HG03175 (cell line): ENCODE measurements at regions not wholly inside any gene's neighbourhood (a gene's known extent, or its start where the extent isn't known, plus 50 kb on each side); places are given as distances from the start of the nearest gene placed in this dataset.
"Not testable (repeated sequence)": the region's sequence is repeated elsewhere in the genome, so short reads cannot be mapped to it uniquely, and the experiment has no call there.

Source experiments
- ATAC-seq: cut with Tn5 transposase; IDR thresholded peaks from one replicate; pipeline ENCODE4 v1.9.1; 2021; ENCODE audit warnings: mild to moderate bottlenecking, moderate library complexity; ENCODE audit not compliant: unreplicated experiment

DNA sequence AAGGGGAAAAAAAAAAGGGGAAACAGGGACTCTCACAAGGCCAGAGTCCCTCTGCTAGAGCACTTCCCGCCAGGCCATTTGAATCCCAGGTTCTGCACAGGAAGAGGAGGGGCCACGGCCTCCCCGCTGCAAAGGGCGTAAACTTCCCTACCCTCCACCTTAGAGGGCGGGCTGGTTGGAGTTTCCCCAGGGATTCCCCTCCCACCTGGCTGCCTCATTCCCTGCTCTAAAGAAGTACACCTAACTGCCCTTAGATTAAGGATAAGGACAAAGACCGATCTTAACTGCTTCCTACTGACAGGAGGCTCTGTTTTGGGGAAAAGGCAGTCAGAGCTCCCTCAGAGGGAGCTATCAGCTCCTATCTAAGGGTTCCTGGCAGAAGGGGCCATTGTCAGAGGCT is 102.0 kb upstream of the ARMC3 start:
- ATAC-seq: no peak

DNA sequence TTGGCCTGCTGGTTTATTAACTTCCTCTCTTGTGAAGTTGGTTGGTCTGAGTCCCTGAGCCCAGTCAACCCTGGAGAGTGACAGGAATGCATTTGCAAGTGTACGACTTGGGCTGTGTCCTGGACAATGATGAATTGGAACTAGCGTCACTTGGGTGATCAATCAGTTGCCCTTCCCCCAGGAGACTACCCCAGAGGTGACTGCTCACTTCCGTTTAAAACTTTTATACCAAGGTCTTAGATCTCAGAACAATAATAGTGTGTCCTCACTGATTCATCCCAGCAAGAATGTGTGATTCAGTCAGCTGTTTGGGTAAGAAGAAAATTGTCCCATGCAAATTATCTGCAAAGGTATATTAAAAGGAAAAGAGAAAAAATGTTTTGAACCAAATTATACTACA is 102.9 kb upstream of the ARMC3 start:
- ATAC-seq: no peak

DNA sequence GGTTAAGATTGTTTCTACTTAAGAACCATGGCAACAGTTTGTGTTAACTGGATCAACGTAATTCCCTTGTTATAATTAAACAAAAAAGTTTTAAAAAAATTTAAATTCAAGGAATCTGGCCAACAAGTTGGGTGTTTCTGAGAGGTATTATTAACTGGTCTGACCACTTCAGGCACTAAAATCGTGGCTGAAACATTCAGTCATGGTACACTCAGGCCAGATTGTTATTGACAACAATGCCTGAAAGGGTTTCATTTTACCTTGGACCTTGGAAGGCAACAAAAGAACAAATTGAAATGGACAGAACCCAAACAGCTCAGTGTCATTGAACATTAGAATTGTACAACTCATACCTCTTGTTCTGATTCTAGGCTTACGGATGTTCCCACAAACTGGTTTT is 103.3 kb upstream of the ARMC3 start:
- ATAC-seq: no peak

DNA sequence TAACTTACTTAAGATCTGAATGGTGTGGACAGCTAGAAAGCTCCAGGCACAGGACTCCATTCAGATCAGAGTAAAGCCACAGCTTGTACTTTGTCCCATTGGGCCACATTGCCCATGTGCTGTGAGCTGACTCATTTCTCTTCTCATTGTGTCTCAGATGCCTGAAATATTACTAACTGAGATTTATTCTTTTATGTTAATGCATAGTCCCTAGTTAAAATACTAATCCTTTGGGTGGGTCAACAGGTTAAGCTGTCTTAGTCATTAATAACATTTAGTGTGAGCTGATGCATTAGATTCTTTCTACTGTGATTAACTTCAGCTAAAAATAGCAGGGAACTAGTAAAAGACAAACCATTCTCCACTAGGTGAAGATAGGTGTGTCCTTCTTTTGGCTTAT is 104.7 kb upstream of the ARMC3 start:
- peak; percentile 87 for ATAC-seq

DNA sequence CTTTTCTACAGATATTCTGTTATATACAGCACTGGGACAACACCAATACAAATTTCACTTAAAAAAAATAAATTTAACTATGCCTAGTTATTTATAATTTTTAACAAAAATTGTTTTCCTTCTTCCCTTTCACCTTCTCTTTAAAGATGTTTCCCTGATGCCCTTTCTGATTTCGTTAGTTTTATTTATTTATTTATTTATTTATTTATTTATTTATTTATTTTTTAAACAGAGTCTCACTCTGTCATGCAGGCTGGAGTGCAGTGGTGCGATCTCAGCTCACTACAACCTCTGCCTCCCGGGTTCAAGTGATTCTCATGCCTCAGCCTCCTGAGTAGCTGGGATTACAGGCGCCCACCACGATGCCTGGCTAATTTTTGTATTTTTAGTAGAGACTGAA is 105.9 kb upstream of the ARMC3 start:
- not testable (repeated sequence) for ATAC-seq

DNA sequence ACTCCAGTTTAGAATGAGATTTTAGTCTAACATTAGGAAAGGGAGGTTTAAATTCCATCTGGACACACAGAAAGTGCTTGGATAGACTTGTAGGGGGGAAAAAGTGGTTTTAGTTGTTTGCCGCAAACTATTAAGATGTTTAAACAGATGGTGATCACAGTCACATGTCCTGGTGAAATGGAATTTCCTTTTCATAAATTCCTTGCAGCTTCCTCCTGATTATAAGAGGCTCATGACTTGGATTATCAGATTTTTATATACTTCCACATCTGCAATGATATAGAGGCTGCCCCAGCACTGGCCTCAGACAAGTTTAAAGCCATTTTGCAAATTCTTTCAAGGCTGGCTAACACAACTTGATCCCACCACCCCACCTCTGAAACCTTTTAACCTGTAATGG is 106.4 kb upstream of the ARMC3 start:
- ATAC-seq: no peak

DNA sequence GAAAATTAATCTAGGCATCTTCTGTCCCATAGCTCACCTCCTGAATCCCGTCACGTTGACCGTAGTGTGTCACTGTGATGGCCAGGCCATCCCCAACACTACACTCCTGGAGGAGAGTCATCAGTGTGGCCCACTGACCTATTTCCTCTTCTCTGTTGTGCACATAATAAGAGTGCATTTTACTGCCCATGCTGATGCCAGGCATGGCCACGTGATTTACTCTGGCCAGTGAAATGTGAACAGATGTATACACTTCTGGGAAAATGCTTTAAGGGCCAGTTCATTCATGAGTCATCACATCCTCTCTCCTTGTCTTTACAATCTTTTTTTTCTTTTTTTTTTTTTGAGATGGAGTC is 101.9 kb upstream of the PIP4K2A start:
- no peak for ATAC-seq

DNA sequence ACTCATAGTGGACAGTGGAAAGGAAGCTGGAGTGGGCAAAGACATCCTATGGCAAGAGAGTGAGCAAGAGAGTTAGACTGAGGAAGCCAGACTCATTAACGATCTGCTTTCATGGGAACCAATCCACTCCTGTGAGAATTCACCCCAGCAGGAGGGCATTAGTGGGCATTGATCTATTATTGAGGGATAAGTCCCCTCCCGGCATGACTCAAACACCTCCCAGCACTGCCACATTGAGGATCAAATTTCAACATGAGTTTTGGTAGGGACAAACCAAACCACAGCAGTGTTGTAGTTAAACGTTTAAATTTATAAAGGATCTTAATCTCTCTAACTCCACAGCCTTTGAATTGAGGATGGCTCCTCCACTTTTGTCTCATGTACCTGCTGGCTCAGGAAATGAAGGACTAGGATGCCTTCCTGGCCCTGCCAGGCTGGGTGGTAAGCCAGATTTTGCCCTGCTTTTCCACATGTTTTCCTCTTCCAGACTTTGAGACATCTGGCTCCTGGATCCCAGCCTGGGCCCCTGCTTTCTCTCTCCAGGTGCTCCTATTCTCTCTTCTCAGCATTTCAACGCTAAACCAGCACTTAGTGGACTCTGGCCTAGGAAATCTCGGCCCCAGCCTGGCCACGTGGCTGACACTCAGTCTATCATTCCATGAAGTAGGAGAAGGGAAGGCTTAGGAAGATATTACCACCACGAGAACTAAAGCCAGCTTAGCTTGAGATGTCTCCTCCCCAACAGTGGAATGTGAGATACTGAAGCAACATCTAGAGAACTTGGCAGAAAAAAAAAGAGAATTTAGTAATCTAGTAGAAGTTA is 96.5 kb upstream of the PIP4K2A start:
- no peak for ATAC-seq

DNA sequence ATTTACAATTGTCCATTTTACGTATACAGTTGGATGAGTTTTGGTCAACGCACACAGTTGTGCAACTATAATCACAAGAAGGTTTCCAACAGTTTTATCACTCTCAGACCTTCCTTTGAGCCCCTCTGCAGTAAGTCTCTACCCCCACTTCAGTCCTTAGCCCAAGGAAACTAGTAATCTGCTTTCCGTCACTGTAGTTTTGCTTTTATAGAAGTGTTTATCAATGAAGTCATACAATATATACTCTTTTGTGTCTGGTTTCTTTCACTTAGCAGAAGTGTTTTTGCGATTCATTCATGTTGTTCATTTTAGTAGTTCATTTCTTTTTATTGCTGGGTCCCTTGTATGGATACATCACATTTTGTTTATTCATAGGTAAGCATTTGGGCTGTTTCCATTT is 92.9 kb upstream of the PIP4K2A start:
- ATAC-seq: no peak

DNA sequence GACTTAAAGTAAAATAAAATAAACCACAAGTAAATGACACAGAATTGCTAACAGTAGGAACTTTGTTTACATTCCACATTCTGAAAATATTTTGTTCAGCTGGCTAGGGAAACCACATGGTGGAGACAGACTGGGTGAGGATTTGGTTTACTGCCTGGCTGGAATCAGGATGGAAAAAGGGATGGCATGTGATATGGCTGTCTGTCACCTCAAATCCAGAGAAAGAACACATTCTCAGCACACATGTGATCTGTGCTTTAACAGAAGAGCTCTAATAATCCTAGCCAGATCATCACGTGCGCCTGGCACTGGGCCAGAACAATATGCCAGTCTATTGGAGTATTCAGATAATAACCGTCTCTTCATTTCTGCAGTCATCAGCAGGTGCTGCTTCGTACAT is 90.9 kb upstream of the PIP4K2A start:
- ATAC-seq: no peak

DNA sequence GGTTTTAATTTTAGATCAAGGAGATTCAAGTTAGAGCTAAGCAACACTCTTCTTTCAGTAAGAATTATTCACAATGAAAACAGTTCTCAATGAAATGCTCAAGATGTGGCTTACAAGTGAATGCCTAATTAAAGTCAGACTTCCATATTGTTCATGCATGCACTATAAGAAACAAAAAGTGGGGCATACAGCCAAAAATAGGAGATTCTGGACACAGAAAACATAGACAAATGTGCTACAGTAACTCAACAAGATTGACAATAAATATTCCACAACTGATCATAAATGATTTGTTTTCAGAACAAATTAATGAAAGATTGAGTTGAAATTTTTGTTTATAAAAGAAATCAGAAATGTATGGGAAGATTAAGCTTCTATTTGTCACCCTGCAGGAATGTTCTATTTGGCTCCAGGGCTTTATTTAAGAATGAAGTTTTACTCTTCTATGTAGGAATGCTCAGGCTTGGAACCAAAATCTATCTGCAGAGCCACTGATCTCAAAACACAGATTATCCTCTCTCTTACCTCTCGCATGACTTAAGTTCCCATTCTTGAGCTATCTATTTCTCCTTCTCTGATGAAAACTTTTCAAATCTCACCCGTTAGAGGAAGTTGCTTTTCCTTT is 89.0 kb upstream of the PIP4K2A start:
- no peak for ATAC-seq

DNA sequence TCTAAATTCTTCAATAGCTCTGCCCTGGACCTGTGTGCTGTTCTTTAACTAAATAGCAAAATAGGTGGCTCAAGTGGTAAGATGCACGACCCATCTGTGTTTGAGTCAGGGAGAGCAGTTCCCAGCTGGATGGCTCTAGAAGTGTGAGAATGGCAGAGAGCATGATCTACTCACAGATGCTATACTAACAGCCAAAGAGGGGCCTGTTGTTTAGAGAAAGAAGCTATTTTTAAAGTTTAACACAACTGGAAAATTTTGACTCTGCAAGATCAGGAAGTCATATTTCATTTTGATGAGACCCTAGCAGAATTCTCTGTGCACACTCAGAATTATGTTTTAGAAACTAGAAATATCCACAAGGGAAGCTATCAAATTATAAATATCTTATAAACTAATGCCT is 87.4 kb upstream of the PIP4K2A start:
- no peak for ATAC-seq

DNA sequence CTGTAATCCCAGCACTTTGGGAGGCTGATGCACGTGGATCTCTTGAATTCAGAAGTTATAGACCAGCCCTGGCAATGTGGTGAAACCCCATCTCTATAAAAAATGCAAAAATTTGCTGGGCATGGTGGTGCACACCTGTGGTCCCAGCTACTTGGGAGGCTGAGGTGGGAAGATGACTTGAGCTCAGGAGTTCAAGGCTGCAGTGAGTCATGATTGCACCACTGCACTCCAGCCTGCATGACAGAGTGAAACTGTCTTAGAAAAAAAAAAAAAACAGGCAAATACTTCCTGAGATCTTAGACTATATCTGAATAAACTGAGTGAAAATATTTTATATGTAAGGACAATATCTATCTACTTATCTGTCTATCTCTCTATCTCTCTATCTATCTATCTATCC is 83.4 kb upstream of the PIP4K2A start:
- not testable (repeated sequence) for ATAC-seq

DNA sequence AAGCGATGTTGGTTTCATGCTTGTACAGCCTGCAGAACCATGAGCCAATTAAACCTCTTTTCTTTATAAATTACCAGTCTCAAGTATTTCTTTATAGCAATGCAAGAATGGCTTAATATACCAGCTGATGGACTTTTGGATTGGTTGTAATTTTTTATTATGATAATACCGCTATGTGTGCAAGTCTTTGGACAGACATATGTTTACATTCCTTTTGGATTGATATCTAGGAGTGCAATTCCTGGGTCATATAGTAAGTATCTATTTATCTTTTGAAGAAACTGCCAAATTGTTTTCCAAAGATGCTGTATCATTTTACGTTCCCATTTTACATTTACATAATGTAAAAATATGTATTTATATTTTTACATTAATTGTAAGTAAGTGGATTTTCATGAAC is 81.2 kb upstream of the PIP4K2A start:
- ATAC-seq: no peak

DNA sequence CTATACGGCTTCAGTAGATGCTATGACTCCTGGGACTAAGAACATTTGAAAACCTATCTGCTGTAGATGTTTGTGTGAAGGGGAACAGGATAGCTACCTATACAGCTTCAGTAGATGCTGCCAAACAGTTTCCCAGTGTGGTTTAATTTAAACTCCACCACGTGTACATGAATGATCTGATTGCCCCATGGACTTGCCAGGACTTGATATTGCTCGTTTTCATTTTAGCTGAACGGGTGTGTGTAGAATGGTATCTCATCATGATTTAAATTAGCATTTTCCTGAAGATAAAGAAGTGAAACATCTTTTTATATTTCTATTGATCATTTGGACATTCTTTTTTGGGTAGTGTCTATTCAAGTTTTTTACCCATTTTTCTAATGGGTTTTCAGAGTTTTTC is 77.8 kb upstream of the PIP4K2A start:
- no peak for ATAC-seq

DNA sequence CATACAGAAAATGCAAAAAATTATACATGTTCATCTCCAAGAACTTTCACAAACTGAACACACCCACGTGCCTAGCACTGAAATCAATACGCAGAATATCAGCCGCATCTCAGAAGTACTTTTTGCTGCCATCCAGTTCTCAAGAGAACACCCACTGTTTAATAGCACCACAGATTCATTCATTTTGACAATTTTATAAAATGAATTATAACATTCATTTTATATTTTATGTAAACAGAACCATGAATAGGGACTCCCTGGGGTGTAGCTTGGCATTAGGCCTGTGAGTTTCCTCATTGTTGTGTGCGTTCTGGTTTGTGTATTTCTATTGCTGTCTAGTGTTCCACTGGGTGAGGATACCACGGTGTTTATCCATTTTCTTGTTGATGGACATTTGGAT is 77.3 kb upstream of the PIP4K2A start:
- no peak for ATAC-seq

DNA sequence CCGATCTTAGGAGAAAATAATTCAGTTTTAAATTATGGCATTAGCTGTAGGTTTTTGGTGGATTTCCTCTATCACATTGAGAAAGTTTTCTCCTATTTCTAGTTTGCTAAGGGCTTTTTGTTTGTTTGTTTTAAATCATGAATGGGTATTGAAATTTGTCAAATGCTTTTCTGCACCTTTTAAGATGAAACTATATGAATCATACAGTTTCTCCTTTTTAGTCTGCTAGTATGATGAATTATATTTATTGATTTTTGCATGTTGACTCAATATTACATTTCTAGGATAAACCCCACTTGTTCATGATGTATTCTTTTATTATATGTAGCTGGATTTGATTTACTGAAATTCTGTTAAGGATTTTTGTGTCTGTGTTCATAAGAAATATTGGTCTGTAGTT is 70.3 kb upstream of the PIP4K2A start:
- ATAC-seq: no peak

DNA sequence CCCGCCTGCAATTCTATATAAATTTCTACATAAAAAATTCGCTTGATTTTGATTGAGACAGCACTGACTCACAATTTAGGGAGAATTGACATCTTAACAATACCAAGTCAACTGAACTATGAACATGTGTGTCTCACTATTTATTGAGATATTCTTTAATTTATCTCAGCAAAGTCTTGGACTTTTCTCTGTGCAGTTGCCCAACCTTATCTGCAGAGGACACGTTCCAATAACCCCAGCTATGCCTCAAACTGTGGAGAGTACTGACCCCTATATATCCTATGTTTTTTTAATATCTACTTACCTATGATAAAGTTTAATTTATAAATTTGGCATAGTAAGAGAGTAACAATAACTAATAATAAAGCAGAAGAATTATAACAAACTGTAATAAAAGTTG is 69.4 kb upstream of the PIP4K2A start:
- ATAC-seq: no peak

DNA sequence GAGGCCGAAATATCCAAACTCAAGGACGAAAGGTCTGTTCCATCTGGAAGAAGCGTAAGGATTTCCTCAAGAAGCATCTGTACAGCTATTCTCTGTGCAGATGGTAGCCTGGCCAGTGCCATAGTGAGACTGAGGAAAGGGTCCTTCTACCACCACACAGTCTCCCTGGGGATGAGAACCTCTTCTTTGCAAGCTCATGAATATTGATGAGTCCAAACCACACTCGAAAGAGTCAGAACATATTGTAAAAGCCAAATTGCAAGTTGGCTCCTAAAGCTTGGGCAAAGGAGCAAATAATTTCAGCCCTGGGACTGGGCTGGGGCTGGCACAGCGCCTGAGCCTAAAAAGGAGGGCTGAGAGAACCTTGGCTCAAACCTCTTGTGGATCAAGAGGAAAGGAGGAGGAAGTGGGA is 66.1 kb upstream of the PIP4K2A start:
- ATAC-seq: no peak

DNA sequence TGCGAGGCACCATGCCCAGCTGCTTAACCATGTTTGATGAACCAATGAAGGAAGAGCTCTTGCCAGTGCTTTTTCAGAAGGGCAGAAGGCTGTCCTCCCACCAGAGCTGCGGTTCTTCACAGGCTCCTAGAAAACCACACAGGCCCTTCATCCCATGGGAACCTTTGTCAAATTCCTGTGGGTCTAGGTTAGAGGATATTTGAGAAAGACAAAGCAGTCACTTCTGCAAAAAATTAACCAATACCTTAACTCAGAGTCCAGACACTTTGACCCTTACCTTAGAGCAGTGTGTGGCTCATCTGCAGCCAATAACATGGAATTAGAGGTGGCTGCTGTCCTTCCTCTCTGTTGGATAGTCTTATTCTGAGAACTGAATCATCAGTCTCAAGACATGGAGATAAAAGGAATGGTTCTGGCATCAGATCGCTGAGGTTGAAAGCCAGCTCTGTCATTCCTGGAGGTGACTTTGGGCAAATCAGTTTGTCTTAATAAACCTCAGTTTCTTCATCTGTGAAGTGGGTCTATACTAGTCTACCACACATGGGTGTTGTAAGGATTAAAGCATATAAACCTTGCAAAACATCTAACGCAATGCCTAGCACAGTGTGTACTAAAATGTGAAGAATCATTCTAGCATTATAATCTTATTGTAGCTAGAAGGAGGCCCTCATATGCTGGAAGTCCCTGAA is 65.1 kb upstream of the PIP4K2A start:
- no peak for ATAC-seq

DNA sequence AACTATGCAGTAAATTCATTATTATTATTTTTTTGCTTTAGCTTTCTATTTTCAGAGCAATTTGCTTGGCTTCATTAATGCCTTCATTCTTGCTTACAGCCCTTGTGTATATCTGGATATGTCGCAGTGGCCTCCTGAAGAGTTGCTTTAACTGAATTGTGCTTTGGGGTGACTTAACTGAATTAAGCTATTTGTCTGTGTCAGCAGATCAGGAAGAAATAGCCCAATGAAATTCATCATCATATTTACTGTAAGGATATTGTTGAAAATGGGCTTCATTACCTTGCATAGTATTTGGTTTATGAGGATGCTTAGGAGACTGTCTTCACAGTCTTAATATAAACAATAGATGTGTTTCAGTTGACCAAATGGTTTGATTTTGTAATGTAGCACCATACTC is 59.7 kb upstream of the PIP4K2A start:
- ATAC-seq: no peak

DNA sequence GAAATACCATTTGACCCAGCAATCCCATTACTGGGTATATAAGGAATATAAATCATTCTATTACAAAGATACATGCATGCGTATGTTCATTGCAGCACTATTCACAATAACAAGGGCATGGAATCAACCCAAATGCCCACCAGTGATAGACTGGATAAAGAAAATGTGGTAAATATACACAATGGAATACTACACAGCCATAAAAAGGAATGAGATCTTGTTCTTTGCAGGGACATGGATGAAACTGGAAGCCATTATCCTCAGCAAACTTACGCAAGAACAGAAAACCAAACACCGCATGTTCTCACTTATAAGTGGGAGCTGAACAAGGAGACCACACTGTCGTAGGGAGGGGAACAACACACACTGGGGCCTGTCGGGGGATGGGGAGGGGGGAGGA is 57.3 kb upstream of the PIP4K2A start:
- not testable (repeated sequence) for ATAC-seq
